ENCODE measurements at regions not wholly inside any gene's neighbourhood (a gene's known extent, or its start where the extent isn't known, plus 50 kb on each side); places are given as distances from the start of the nearest gene placed in this dataset.

GRCh38 chr4:184313702-184314659 is 96.3 kb upstream of the ENPP6 start (continued):
- TF ChIP-seq IRF5 (IDR thresholded peaks at IDR 0.05; ENCODE audit: borderline replicate concordance) (no peak), HCFC1 (IDR thresholded peaks at IDR 0.05; ENCODE audit: low read length) (no peak), MTA3 (IDR thresholded peaks at IDR 0.05; ENCODE audit: borderline replicate concordance, low read length) (no peak), HDGF (IDR thresholded peaks at IDR 0.05) (peak; percentile 39; the same call in 1 of the 2 replicates), IKZF2 (IDR thresholded peaks at IDR 0.05) (peak; percentile 95 to 98), ZBTB33 (IDR thresholded peaks at IDR 0.05) (no peak), ZNF592 (IDR thresholded peaks at IDR 0.05) (peak; percentile 88), STAT1 (conservative IDR thresholded peaks at IDR 0.05) (0 out of 2 replicates have a peak, but pooled peaks have one; percentile 46), BCL3 (IDR thresholded peaks at IDR 0.05; ENCODE audit: borderline replicate concordance, insufficient read depth, low read depth, low read length, poor library complexity, severe bottlenecking) (peak; percentile 85), EP300 (IDR thresholded peaks at IDR 0.05; ENCODE audit: borderline replicate concordance in 1 of 2, control insufficient read depth in 1 of 2, low read depth in 2 of 2, low read length in 2 of 2) (peak; percentile 99), RFX5 (IDR thresholded peaks at IDR 0.05; ENCODE audit: low read depth, low read length) (0 out of 2 replicates have a peak, but pooled peaks have one; percentile 21), FOXK2 (IDR thresholded peaks at IDR 0.05) (no peak), RB1 (IDR thresholded peaks at IDR 0.05; ENCODE audit: borderline replicate concordance) (no peak; the same call in 1 of the 2 replicates), SP1 (IDR thresholded peaks at IDR 0.05; ENCODE audit: low read depth, low read length) (peak; percentile 80), BMI1 (IDR thresholded peaks at IDR 0.05; ENCODE audit: borderline replicate concordance) (peak; percentile 59; the same call in 1 of the 2 replicates), SIX5 (IDR thresholded peaks at IDR 0.05; ENCODE audit: low read depth, low read length, severe bottlenecking) (no peak), ZNF24 (IDR thresholded peaks at IDR 0.05) (no peak), TCF12 (IDR thresholded peaks at IDR 0.05; ENCODE audit: low read depth, low read length) (peak; percentile 99), PAX8 (IDR thresholded peaks at IDR 0.05) (no peak), NR2C1 (IDR thresholded peaks at IDR 0.05) (peak; percentile 54)
